Upper lobe of left lung (tissue), 6 donors: ENCODE measurements at regions not wholly inside any gene's neighbourhood (a gene's known extent, or its start where the extent isn't known, plus 50 kb on each side); places are given as distances from the start of the nearest gene placed in this dataset.

Experiments
- ATAC-seq, 2 donors: fragments of 200-7000 bp; cut with Tn5 transposase; one replicate each; pipeline ENCODE4 v1.9.1; 2022; ENCODE audit warnings: mild to moderate bottlenecking in 2 of 2, moderate library complexity in 2 of 2; ENCODE audit not compliant: low FRiP score in 2 of 2
- DNase-seq, 2 donors: peaks; one replicate each; pipeline ENCODE4 v3.0.0-alpha.2; 2019 to 2020
- H3K27ac ChIP-seq, 4 donors: fragments of 200-600 bp; sonication (generic); one replicate each; pipeline ENCODE4 v1.5.1; 2016 to 2019
- H3K27me3 ChIP-seq, 4 donors: fragments of 200-600 bp; sonication (generic); one replicate each; pipeline ENCODE4 v1.5.1; 2017 to 2019
- H3K36me3 ChIP-seq, 4 donors: fragments of 200-600 bp; sonication (generic); one replicate each; pipeline ENCODE4 v1.5.1; 2016 to 2019
- H3K4me1 ChIP-seq, 4 donors: fragments of 200-600 bp; sonication (generic); one replicate each; pipeline ENCODE4 v1.5.1; 2018 to 2019
- H3K4me3 ChIP-seq, 4 donors: fragments of 200-600 bp; sonication (generic); one replicate each; pipeline ENCODE4 v1.5.1; 2017 to 2019; ENCODE audit warnings: mild to moderate bottlenecking in 2 of 4, moderate library complexity in 1 of 4
- H3K9me3 ChIP-seq, 4 donors: fragments of 200-600 bp; sonication (generic); one replicate each; pipeline ENCODE4 v1.5.1; 2018 to 2019
- EP300 ChIP-seq, 4 donors: sonication (generic); formaldehyde crosslinking; IDR thresholded peaks; one replicate each; pipeline ENCODE4 v1.5.1; 2017; ENCODE audit warnings: antibody characterized with exemption in 4 of 4, control low read depth in 2 of 4
- POLR2A ChIP-seq, 4 donors: fragments of 450-650 bp; IDR thresholded peaks; one replicate each; pipeline ENCODE4 v1.5.1; 2016 to 2017; ENCODE audit warnings: antibody characterized with exemption in 4 of 4, mild to moderate bottlenecking in 2 of 4
- POLR2AphosphoS5 ChIP-seq, 2 donors: sonication (generic); formaldehyde crosslinking; IDR thresholded peaks; one replicate each; pipeline ENCODE4 v1.5.1; 2017; ENCODE audit warnings: antibody characterized with exemption in 2 of 2
- WGBS, 2 donors: methylation state at CpG; one replicate each; pipeline ENCODE4 v1.1.5; 2017 to 2018; 5-methylcytosine and 5-hydroxymethylcytosine counted together
- TF ChIP-seq, protein P1 (sequence below), 6 experiments: fragments of 450-650 bp in 4 of 6; fragments of 200-600 bp in 2 of 6; sonication (generic) in 2 of 6; IDR thresholded peaks; one replicate each; pipeline ENCODE4 v1.5.1; 2016 to 2019; ENCODE audit warnings: antibody characterized with exemption in 6 of 6
- donor health status: DM: no; HTN: no; CAD: no; lungs with moderate emphysema.
- donor health status: DM: no; HTN: yes; CAD: no; lungs with severe emphysema.

DNA sequence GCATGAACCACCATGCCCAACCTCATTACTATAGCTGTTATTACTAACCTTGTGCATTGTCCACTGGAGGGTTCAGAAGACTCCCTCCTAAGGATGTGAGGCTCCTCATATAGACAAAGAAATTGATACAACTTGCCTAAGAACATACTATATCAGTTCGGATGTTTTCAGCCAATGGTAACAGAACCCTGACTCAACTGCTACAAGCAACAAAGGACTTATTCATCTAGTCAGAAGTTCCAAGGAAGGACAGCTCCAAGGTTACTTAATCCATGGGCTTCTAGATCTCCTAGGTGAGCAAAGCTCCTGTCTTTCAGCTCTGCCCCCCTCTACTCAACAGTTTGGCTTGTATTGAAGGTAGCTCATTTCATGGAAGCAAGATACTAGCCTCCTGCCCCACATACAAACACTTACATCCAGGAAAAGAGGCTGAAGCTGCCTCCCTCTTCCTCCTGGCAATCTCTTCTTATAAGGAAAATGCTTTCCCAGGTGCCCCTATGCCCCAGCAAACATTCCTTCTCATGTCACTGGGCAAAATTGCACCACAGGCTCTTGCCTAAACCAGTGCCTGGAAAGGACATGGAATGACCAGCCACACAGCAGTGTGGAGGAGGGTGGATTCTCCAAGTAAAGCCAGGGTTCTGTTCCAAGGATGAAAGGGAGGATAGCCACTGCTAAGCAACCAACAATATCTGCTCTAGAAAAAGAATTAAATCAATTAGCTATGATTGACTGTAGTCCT is 497.8 kb downstream of the FOXO1 start:
- Histone ChIP-seq H3K9me3 (no peaks in the 10 kb centered on the region), H3K27me3 (no peaks in the 10 kb centered on the region), H3K4me1 (peaks cover 0 to 5% (median 0%) of the 10 kb centered on the region in 4 donors), H3K36me3 (no peaks in the 10 kb centered on the region), H3K4me3 (no peak overlapping the region), H3K27ac (no peak overlapping the region)
- peak in 1 of 2 donors; percentile 31 for ATAC-seq
- 89 to 96% methylated on average over 1 of the region's 1 CpG for WGBS, 2 donors
- no peak for DNase-seq
- no peak for TF ChIP-seq EP300 (IDR thresholded peaks at IDR 0.05)
- no peak for TF ChIP-seq POLR2A (IDR thresholded peaks at IDR 0.05)
- TF ChIP-seq POLR2AphosphoS5 (IDR thresholded peaks at IDR 0.05) = no peak
- TF ChIP-seq, protein P1, sequence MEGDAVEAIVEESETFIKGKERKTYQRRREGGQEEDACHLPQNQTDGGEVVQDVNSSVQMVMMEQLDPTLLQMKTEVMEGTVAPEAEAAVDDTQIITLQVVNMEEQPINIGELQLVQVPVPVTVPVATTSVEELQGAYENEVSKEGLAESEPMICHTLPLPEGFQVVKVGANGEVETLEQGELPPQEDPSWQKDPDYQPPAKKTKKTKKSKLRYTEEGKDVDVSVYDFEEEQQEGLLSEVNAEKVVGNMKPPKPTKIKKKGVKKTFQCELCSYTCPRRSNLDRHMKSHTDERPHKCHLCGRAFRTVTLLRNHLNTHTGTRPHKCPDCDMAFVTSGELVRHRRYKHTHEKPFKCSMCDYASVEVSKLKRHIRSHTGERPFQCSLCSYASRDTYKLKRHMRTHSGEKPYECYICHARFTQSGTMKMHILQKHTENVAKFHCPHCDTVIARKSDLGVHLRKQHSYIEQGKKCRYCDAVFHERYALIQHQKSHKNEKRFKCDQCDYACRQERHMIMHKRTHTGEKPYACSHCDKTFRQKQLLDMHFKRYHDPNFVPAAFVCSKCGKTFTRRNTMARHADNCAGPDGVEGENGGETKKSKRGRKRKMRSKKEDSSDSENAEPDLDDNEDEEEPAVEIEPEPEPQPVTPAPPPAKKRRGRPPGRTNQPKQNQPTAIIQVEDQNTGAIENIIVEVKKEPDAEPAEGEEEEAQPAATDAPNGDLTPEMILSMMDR (IDR thresholded peaks at IDR 0.05) = no peak

DNA sequence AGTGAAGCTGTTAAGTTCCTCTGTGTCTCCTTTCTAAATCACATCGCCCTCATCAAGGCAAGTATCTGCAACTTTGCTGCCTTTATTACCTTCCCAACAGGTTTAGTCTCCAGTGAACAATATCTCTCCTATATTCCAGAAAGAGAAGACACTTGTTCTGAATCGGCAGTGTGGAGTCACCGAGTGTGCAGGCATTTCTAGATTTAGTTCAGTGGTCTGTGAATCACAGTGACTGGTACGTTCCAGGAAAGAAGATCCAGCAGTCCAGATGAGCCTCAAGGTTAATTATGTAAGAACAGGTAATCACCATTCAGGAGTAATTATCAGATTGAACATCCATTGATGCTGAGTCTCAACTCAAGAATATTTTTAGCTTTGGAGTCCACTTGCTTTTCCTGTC is 497.0 kb downstream of the FOXO1 start:
- TF ChIP-seq EP300 (IDR thresholded peaks at IDR 0.05) (no peak), POLR2A (IDR thresholded peaks at IDR 0.05) (no peak), POLR2AphosphoS5 (IDR thresholded peaks at IDR 0.05) (no peak)
- TF ChIP-seq, protein P1 (IDR thresholded peaks at IDR 0.05) = no peak
- Histone ChIP-seq H3K9me3 (no peaks in the 10 kb centered on the region), H3K36me3 (no peaks in the 10 kb centered on the region), H3K27ac (no peak overlapping the region), H3K27me3 (no peaks in the 10 kb centered on the region), H3K4me3 (no peak overlapping the region), H3K4me1 (peaks cover 0 to 5% (median 0%) of the 10 kb centered on the region in 4 donors)
- WGBS, 2 donors = 93 to 94% methylated on average over 4 of the region's 4 CpGs
- ATAC-seq (no peak), DNase-seq (no peak)

DNA sequence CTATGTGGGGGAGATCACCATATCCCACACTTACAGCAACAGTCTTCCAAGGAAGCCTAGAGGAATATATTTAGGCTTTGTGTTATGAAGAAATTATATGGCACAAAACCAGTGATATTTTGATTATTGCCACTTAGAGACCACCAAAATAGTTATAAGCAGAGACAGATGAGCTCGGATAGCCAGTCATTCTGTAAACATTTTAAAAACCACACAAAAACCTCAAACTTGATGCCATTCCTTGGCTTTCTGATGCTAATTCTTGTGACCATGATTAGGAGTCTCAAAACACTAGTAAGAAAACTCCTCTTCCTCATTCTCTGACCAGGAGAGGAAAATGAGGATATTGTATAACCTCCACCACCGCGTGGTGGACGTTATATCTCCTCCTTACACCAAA is 496.4 kb downstream of the FOXO1 start:
- H3K4me1 ChIP-seq = peaks cover 0 to 5% (median 0%) of the 10 kb centered on the region in 4 donors
- H3K27ac ChIP-seq = no peak overlapping the region
- H3K9me3 ChIP-seq = no peaks in the 10 kb centered on the region
- DNase-seq (no peak), ATAC-seq (no peak)
- no peaks in the 10 kb centered on the region for H3K36me3 ChIP-seq
- 78 to 88% methylated on average over 4 of the region's 4 CpGs for WGBS, 2 donors
- H3K27me3 ChIP-seq = no peaks in the 10 kb centered on the region
- H3K4me3 ChIP-seq = no peak overlapping the region
- TF ChIP-seq, protein P1 (IDR thresholded peaks at IDR 0.05) = no peak
- TF ChIP-seq POLR2A (IDR thresholded peaks at IDR 0.05) = no peak
- no peak for TF ChIP-seq EP300 (IDR thresholded peaks at IDR 0.05)
- TF ChIP-seq POLR2AphosphoS5 (IDR thresholded peaks at IDR 0.05) = no peak

DNA sequence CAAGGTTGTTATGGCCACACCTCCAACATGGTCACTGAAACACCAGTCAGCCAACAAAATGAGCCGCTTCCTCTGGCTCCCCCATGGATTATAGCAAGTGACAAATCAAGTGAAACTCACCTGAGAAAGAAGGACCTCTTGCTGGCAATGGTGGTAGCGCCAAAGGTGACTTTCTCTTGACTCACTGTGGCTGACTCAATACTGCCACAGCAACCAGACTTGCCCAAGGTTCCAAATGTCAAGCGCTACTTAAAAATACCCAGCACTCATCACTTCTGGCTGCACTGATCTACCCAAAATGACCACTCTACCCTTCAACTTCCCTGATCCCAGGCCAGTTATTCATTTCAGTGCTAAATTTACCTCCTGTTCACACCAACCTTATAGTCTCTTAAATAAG is 495.5 kb downstream of the FOXO1 start:
- Histone ChIP-seq H3K36me3 (no peaks in the 10 kb centered on the region), H3K4me1 (peaks cover 0 to 5% (median 0%) of the 10 kb centered on the region in 4 donors), H3K9me3 (no peaks in the 10 kb centered on the region), H3K27me3 (no peaks in the 10 kb centered on the region), H3K27ac (no peak overlapping the region), H3K4me3 (no peak overlapping the region)
- ATAC-seq = no peak
- TF ChIP-seq, protein P1 (IDR thresholded peaks at IDR 0.05) = no peak
- TF ChIP-seq POLR2AphosphoS5 (IDR thresholded peaks at IDR 0.05) (no peak), EP300 (IDR thresholded peaks at IDR 0.05) (no peak), POLR2A (IDR thresholded peaks at IDR 0.05) (no peak)
- 96 to 98% methylated on average over 3 of the region's 3 CpGs for WGBS, 2 donors
- no peak for DNase-seq

DNA sequence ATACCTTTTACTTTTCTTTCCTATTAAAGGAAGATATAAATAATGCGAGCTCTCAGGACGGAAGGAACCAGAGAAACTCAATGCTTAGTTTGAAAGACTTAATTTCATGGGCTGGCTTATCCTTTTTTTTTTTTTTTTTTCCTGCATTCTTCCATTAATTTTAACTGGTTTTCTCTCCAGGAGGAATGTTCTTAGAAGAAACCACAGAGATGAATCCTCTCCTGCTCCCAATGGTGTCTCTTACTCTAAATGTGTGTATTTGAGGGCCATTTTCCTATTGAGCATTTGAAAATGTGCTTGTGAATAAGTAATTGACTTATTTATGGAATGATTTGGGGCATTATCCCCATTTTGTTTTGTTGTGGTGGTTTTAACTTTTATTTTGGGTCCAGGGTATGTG is 494.9 kb downstream of the FOXO1 start:
- Histone ChIP-seq H3K36me3 (no peaks in the 10 kb centered on the region), H3K4me1 (peaks cover 0 to 5% (median 0%) of the 10 kb centered on the region in 4 donors), H3K4me3 (no peak overlapping the region), H3K27ac (no peak overlapping the region), H3K9me3 (no peaks in the 10 kb centered on the region), H3K27me3 (no peaks in the 10 kb centered on the region)
- no peak for TF ChIP-seq POLR2A (IDR thresholded peaks at IDR 0.05)
- no peak for TF ChIP-seq POLR2AphosphoS5 (IDR thresholded peaks at IDR 0.05)
- TF ChIP-seq, protein P1 (IDR thresholded peaks at IDR 0.05) = no peak
- no peak for TF ChIP-seq EP300 (IDR thresholded peaks at IDR 0.05)
- no peak for DNase-seq
- WGBS, 2 donors = 95 to 98% methylated on average over 2 of the region's 2 CpGs
- no peak for ATAC-seq
